ENCODE measurements at regions not wholly inside any gene's neighbourhood (a gene's known extent, or its start where the extent isn't known, plus 50 kb on each side); places are given as distances from the start of the nearest gene placed in this dataset.

- Histone ChIP-seq H3K4me3 (ENCODE audit: low read depth, low read length) (no peak overlapping the region), H3K27me3 (no peaks in the 10 kb centered on the region), H3K9me3 (no peaks in the 10 kb centered on the region), H3K4me1 (no peaks in the 10 kb centered on the region), H3K36me3 (no peaks in the 10 kb centered on the region)
- DNase-seq = no peak
- TF ChIP-seq CTCF (IDR thresholded peaks at IDR 0.05; ENCODE audit: low read depth, low read length) = no peak
These were observed 50.5 kb upstream of the COL13A1 start for GRCh38 chr10:69751214-69751613.

All from BE2C (cell line).